ENCODE measurements at regions not wholly inside any gene's neighbourhood (a gene's known extent, or its start where the extent isn't known, plus 50 kb on each side); places are given as distances from the start of the nearest gene placed in this dataset.

GRCh38 chr19:22532388-22533300, 101.5 kb upstream of the ZNF492 start:
- TF ChIP-seq CTCF (conservative IDR thresholded peaks at IDR 0.05; ENCODE audit: low read length) (no peak), EZH2phosphoT487 (IDR thresholded peaks at IDR 0.05; ENCODE audit: borderline replicate concordance, low read depth, low read length) (no peak)
